ENCODE measurements at regions not wholly inside any gene's neighbourhood (a gene's known extent, or its start where the extent isn't known, plus 50 kb on each side); places are given as distances from the start of the nearest gene placed in this dataset.
A peak's percentile ranks its signal among the peaks of the same experiment; 100 is the strongest.

DNA sequence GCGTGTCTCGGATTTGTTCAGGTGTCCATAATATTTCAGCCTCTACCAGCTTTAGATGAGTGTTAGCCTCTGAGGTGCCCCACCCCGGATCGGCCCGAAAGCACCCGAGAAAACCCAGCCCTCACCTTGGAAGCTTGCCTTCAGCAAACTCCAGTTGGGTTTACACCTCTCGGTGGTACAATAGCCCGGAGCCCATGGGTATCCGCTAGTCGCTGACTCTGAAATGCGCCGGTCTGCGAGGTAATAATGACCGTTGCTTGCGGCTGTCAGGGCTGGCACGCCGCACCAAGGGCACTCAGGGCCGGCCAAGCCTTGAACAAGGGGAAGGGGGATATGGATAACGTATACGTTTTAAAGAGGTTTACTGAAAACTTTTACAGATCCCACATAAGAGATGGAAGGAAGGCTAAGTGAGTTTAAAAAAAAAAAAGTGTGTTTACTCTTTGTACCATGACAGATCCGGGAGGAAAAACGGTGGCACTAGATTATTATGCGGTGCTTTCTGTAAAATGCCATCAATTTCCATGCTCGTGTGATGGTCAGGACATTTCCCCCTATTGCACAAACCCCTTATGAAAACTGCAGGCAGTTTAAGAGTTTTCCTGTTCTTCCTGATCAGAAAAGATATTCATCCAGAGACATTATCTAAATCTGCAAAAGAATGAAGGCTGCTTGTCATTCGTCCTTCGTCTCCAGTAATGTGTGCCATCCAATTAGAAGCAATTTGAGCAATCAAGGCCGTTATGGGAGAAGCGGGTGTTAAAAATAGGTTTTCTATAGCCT, 124.2 kb downstream of the TMEM161B start:
- DNase-seq (ENCODE audit: low read depth in 2 of 2) = no peak

DNA sequence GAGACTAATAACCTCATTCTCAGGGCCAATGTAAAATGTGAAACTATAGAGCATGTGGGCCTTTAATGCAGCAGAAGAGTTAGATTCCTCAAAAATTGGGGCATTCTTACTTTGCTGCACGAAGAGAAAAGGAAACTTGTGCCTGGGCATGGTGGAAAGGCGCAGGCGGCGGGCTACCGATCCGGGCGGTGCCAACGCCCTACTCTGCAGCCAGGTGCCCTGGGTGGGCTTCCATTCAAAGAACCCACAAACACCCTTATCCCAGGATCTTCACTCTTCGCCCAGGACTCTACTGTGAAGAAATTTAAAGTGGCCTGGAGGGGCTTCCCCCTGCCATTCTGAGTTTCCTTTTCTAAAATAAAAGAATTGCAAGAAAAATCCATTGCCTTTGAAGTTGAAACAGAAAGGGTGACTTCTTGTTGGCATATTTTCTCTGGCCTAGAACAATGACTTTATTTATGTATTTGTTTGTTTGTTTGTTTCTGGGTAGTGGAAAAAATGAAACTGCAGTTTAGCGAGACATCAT, 124.9 kb downstream of the TMEM161B start:
- no peak for DNase-seq (ENCODE audit: low read depth in 2 of 2)

DNA sequence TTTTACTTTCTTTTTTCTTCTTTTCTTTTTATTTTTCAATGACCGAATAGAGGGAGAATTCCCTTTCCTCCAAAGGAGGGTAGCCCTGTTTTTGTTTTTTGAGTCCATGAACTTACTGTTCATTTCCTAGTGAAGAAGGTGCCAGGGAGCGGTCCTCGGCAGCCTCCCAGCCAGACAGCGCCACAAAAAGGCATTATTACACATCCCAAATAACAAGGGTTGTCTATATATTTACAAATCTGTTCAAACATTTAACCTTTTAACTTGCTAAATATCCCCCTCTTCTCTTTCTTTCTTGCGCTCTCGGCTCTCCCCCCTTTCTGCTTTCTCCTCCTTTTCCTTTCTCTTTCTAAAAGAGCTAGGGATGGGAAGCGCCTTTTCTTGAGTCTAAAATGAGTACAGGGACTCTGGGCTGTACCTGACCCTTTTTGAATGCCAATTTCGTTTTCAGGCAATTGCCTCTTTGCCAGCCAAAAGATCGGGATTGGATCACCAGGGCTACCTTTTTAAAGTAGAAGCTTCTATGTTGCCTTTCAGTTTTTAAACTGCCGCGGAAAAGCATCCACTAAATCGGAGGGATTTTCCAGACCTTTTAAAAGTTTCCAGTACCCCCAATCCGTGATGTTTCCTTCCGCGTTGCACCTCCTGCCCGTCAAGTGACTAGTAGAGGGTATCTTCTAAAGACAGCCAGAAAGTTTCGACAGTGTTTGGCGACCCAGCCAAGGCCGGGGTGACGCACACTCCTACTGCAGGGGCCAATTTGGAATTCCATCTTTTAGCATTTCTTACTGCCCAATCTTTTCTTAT, 125.6 kb downstream of the TMEM161B start:
- DNase-seq (ENCODE audit: low read depth in 2 of 2) = no peak

DNA sequence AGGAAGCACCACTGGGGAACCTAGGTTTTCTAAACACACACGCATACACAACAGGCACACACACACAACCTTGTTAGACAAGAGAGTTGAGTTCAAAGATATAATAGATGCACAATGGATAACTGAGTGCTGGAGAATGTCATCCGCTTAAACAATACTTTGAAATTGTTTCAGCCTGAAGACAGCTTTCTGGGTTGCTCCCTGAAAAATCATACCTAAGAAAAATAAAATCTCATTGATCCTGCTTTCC, 126.1 kb downstream of the TMEM161B start:
- no peak for DNase-seq (ENCODE audit: low read depth in 2 of 2)

GRCh38 chr5:88140856-88141752, 127.5 kb downstream of the TMEM161B start:
- peak; percentile 51 to 69 for DNase-seq (ENCODE audit: low read depth in 2 of 2)

DNA sequence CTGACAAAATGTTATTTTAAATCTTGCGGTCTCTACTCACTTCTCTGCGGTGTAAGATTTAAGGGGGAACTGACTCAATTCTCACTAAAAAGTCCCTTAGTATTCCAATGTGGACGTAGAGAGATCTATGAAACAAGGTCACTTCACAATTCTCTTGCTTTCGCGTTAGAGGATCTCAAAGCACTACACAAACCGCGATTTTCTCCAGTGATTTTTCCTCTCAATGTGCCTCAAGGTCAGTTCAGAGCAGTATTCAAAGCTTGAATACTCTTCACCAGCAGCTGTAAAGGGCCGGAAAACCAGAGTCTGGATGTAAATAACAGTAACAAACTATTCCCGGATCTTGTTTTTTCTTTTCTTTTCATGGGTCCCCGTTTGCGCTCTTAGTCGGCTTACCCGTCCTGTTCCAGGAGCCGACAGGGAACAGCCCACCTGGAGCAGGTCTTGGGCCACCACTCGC, 128.2 kb downstream of the TMEM161B start:
- DNase-seq (ENCODE audit: low read depth in 2 of 2) = no peak

DNA sequence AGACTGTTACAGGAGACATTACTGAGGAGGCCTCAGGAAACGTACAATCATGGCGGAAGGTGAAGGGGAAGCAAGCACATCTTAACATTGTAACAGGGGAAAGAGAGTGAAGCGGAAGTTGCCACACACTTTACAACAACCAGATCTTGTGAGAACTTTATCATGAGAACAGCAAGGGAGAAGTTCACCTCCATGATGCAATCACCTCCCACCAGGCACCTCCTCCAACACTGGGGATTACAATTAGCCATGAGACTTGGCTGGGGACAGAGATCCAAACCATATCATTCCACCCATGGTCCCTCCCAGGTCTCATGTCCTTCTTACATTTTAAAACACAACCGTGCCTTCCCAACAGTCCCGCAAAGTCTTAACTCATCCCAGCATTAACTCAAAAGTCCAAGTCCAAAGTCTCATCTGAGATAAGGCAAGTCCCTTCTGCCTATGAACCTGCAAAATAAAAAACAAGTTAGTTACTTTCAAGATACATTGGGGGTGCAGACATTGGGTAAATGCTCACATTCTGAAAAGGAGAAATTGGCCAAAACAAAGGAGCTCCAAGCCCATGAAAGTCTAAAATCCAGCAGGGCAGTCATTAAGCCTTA, 138.3 kb downstream of the TMEM161B start:
- no peak for DNase-seq (ENCODE audit: low read depth in 2 of 2)

DNA sequence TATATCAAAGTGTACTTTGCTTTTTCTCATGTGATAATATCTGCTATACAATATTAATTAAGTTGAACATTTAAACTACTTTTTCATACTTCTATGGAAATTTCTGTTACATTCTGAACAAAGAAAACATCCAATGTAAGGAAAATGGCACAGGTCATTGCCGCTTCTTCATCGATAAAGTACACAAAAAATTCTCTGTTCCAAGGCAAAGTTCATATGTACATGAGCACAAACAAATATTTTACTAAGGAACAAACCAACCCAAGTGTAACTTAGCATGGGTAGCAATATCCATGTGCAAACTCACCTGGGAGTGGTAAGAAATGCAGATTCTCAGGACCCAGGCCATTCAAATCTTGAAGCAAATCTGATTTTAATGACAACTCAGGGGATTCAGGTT, 139.8 kb downstream of the TMEM161B start:
- no peak for DNase-seq (ENCODE audit: low read depth in 2 of 2)

DNA sequence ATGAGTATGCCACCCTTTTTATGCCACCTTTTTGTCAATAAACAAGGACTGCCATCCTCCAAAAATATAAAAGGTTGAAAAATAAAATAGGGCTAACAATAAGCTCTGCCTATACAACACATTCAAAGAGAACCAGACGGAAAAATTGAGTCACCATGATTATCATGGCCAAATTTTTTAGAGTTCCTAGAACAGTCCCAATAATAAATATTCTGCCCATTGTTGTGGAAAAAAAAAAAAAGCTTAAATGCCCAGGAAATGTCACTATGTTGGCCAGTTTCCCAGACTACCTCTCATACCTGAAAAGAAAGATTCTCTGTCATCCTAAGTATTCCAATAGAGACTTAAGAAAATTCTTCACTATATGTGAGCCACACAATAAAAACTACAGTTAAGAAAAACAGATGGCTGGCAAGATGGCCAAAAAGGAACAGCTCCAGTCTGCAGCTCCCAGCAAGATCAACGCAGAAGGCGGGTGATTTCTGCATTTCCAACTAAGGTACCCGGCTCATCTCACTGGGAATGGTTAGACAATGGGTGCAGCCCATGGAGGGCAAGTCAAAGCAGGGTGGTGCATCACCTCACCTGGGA, 149.0 kb downstream of the TMEM161B start:
- DNase-seq (ENCODE audit: low read depth in 2 of 2) = no peak

- no peak for DNase-seq (ENCODE audit: low read depth in 2 of 2)
Measured at GRCh38 chr5:88118179-88118578, 150.5 kb downstream of the TMEM161B start.

- DNase-seq (ENCODE audit: low read depth in 2 of 2) = no peak
Measured at GRCh38 chr5:88117546-88117945, 151.1 kb downstream of the TMEM161B start.

GRCh38 chr5:88116396-88116795, 152.2 kb downstream of the TMEM161B start:
- DNase-seq (ENCODE audit: low read depth in 2 of 2) = no peak

DNA sequence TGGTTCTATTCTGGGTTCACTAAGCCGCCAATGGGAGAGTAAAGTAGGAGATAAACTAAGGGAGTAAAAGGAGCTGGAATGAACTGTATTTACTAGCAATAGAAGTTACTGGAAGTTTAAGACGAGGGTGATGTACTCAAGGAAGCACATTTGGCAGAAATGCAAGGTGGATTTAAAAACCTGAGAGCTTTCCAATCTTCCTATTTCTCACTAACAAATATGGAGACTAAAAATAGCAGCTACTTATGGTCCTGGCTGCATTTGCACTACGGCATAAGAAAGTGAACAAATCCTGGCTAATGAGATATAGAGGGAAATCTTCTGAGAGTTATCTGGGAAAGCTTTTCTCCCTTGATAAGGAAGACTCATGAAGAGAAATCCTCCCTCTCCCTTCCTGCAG, 153.4 kb downstream of the TMEM161B start:
- no peak for DNase-seq (ENCODE audit: low read depth in 2 of 2)

- no peak for DNase-seq (ENCODE audit: low read depth in 2 of 2)
Measured at GRCh38 chr5:88113429-88113828, 155.2 kb downstream of the TMEM161B start.

GRCh38 chr5:88109818-88110217, 158.8 kb downstream of the TMEM161B start:
- no peak for DNase-seq (ENCODE audit: low read depth in 2 of 2)

DNA sequence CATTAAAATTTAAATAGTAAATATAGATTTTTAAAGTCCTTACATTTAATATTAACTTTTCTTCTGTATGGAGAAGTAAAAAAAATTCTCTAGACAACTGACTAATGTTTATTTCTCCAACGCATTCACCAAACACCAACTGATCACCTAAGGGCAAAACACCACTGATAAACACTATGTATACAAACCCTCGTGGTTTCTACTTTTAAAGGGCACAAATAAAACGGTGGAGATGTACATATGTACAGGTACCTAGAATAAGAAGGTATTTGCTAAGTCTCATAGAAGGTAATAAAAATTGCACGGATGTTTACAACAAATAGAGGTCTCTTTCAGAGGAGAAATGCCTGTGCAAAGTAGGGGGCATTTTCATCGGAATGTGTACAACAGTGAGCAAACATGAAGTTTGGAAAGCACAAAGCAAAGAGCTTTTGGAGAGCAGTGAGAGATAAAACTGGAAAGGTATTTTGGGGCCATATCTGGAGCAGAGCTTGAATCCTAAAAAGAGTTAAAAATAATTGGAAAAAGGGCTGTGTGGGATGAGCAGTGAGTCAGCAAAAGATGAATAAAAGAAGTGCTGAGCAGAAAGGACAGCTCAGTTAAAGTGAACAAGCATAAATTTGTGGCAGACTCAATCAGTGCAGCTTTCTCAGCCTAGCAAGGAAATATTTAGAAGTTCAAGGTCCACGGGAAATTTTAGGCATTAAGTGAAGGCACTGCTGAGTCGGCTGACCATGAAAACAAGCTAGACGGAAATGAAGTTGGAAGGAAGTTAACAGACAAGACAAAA, 160.0 kb downstream of the TMEM161B start:
- DNase-seq (ENCODE audit: low read depth in 2 of 2) = no peak

DNA sequence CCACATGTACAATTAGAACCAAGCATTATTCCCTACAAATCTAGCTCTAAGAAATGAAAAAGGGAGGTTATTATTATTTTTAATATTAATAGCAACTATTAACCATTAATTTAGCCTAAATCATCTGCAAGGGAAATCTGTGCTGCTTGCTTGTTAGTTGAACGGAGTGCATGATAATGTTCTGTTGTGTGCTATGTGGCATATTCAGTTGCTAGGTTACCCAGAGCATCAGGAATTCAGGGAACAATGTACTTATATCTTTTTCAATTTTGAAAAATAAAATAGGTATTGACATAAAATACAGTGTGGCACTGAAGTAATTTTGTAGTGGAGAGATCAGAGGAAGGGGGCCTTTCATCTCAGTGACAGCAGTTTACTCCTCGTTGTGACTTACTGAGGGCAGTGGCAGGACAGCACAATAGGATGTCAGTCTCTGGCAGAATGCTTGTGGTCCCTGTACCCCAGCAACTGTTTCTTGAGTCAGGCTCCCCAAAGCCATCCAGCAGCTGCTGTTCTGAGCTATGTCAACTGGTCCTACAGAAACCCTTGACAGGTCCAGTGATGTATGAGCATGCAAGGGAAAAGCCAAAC, 173.6 kb downstream of the TMEM161B start:
- no peak for DNase-seq (ENCODE audit: low read depth in 2 of 2)

- DNase-seq (ENCODE audit: low read depth in 2 of 2) = no peak
Measured at GRCh38 chr5:88094403-88094802, 174.2 kb downstream of the TMEM161B start.

DNA sequence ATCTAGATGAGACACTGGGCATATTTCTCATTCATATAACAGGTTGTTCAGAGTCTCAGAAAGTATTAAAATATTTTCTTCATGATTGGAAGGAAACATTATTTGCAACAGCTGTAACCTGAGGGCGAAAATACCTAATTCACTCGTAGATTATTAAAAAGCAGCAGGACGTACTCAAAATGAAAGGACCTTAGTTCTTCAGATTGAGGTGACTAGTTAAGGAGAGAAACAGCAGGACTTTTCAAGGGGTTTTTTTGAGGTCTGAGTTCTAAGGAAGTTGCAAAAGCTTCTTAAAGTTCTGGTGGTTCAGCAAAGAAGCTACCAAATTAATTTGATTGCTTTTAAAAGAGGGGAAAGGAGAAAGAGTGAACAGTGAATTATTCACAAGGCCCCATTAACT, 174.9 kb downstream of the TMEM161B start:
- no peak for DNase-seq (ENCODE audit: low read depth in 2 of 2)

- DNase-seq (ENCODE audit: low read depth in 2 of 2) = no peak
Measured at GRCh38 chr5:88092958-88093605, 175.6 kb downstream of the TMEM161B start.

Measured in activated CD4-positive, alpha-beta T cell treated with anti-CD3 and anti-CD28 coated beads for 24 hours (primary cell).